TTC549 (cell line): ENCODE measurements at regions not wholly inside any gene's neighbourhood (a gene's known extent, or its start where the extent isn't known, plus 50 kb on each side); places are given as distances from the start of the nearest gene placed in this dataset.

Source experiments
- FAIRE-seq: peaks from 2 replicates; lab custom pipeline; 2012; peaks lifted over from hg19 to GRCh38; lab: Jason Lieb, UNC

- no peak for FAIRE-seq
Observed at GRCh38 chr5:98458004-98458403, 315.5 kb upstream of the RGMB start.

- FAIRE-seq: no peak
Observed at GRCh38 chr5:98458726-98459125, 314.7 kb upstream of the RGMB start.

GRCh38 chr5:98460536-98460935, 312.9 kb upstream of the RGMB start:
- FAIRE-seq: no peak

GRCh38 chr5:98461485-98461884, 312.0 kb upstream of the RGMB start:
- FAIRE-seq: no peak

- FAIRE-seq: no peak
Observed at GRCh38 chr5:98463222-98463621, 310.2 kb upstream of the RGMB start.

- no peak for FAIRE-seq
Observed at GRCh38 chr5:98463676-98464075, 309.8 kb upstream of the RGMB start.

- FAIRE-seq: no peak
Observed at GRCh38 chr5:98464737-98465330, 308.6 kb upstream of the RGMB start.

GRCh38 chr5:98468188-98468869, 305.1 kb upstream of the RGMB start:
- FAIRE-seq: no peak

- no peak for FAIRE-seq
Observed at GRCh38 chr5:98470747-98471146, 302.7 kb upstream of the RGMB start.

GRCh38 chr5:98471458-98471857, 302.0 kb upstream of the RGMB start:
- FAIRE-seq: no peak

GRCh38 chr5:98474216-98474615, 299.2 kb upstream of the RGMB start:
- no peak for FAIRE-seq

- FAIRE-seq: no peak
Observed at GRCh38 chr5:98474782-98475181, 298.7 kb upstream of the RGMB start.

- no peak for FAIRE-seq
Observed at GRCh38 chr5:98482321-98483300, 290.9 kb upstream of the RGMB start.

- FAIRE-seq: no peak
Observed at GRCh38 chr5:98483301-98483685, 290.2 kb upstream of the RGMB start.

GRCh38 chr5:98489021-98489420, 284.4 kb upstream of the RGMB start:
- no peak for FAIRE-seq

GRCh38 chr5:98490348-98490747, 283.1 kb upstream of the RGMB start:
- no peak for FAIRE-seq

GRCh38 chr5:98492258-98492657, 281.2 kb upstream of the RGMB start:
- no peak for FAIRE-seq

GRCh38 chr5:98497418-98497817, 276.0 kb upstream of the RGMB start:
- no peak for FAIRE-seq

GRCh38 chr5:98498028-98498427, 275.4 kb upstream of the RGMB start:
- FAIRE-seq: no peak

GRCh38 chr5:98499892-98500291, 273.6 kb upstream of the RGMB start:
- no peak for FAIRE-seq

- FAIRE-seq: no peak
Observed at GRCh38 chr5:98500811-98501210, 272.7 kb upstream of the RGMB start.

GRCh38 chr5:98503616-98504015, 269.8 kb upstream of the RGMB start:
- FAIRE-seq: no peak

GRCh38 chr5:98504505-98504904, 269.0 kb upstream of the RGMB start:
- FAIRE-seq: no peak
